Transverse colon (tissue), 4 donors: ENCODE measurements at regions not wholly inside any gene's neighbourhood (a gene's known extent, or its start where the extent isn't known, plus 50 kb on each side); places are given as distances from the start of the nearest gene placed in this dataset.

ENCODE experiments used
- DNase-seq: peaks from one replicate; pipeline ENCODE4 v3.0.0-alpha.2; 2019
- H3K27ac ChIP-seq, 4 donors: fragments of 200-600 bp; sonication (generic); 2 replicates each; pipeline ENCODE4 v1.5.1; 2016 to 2018; ENCODE audit warnings: inconsistent platforms in 4 of 4
- H3K27me3 ChIP-seq: fragments of 200-600 bp; sonication (generic); 2 replicates; pipeline ENCODE4 v1.5.1; 2017; ENCODE audit warnings: inconsistent platforms
- H3K36me3 ChIP-seq, 4 donors: fragments of 200-600 bp; sonication (generic); 2 replicates each; pipeline ENCODE4 v1.5.1; 2017 to 2019; ENCODE audit warnings: inconsistent platforms in 4 of 4
- H3K4me1 ChIP-seq, 4 donors: fragments of 200-600 bp; sonication (generic); 2 replicates each; pipeline ENCODE4 v1.5.1; 2017 to 2020; ENCODE audit warnings: inconsistent platforms in 4 of 4
- H3K4me3 ChIP-seq, 4 donors: fragments of 200-600 bp; sonication (generic); 1 replicate in 1 of 4; 2 replicates in 3 of 4; pipeline versions ENCODE4 v1.5.1 to v1.6.1; 2017 to 2019; ENCODE audit warnings: inconsistent platforms in 4 of 4
- H3K9me3 ChIP-seq, 2 donors: fragments of 200-600 bp; sonication (generic); 2 replicates each; pipeline ENCODE4 v1.5.1; 2017 to 2019; ENCODE audit warnings: inconsistent platforms in 2 of 2
- CTCF ChIP-seq, 5 experiments: fragments of 200-600 bp in 3 of 5; fragments of 450-650 bp in 2 of 5; sonication (generic) in 3 of 5; IDR thresholded peaks; 1 replicate in 2 of 5; 2 replicates in 3 of 5; pipeline ENCODE4 v1.5.1; 2016 to 2017; ENCODE audit warnings: antibody characterized with exemption in 5 of 5, inconsistent platforms in 3 of 5, mild to moderate bottlenecking in 2 of 5, moderate library complexity in 1 of 5
- EP300 ChIP-seq: sonication (generic); formaldehyde crosslinking; IDR thresholded peaks from one replicate; pipeline ENCODE4 v1.6.1; 2017; ENCODE audit warnings: antibody characterized with exemption, low read depth
- POLR2A ChIP-seq: fragments of 450-650 bp; IDR thresholded peaks from one replicate; pipeline ENCODE4 v1.6.1; 2016; ENCODE audit warnings: antibody characterized with exemption, mild to moderate bottlenecking, moderate library complexity
- POLR2AphosphoS5 ChIP-seq, 3 donors: sonication (generic); formaldehyde crosslinking; IDR thresholded peaks; one replicate each; pipeline ENCODE4 v1.6.1; 2016; ENCODE audit warnings: antibody characterized with exemption in 3 of 3
- WGBS, 2 donors: methylation state at CpG; one replicate each; pipeline ENCODE4 v1.1.5; 2018; ENCODE audit warnings: low coverage in 1 of 2; 5-methylcytosine and 5-hydroxymethylcytosine counted together
- in situ Hi-C, 4 donors: fragments of 200-750 bp; cut with MboI; loops; one replicate each; pipeline versions ENCODE4 v1.15.0 to v1.15.1; 2017; ENCODE audit warnings: low sequenced_read_pairs in 3 of 4, low pct_ligation_motif_present in 1 of 4, low pct_unique_long_range_greater_than_20kb in 1 of 4
- intact Hi-C: fragments of 100-400 bp; cut with DNase I; formaldehyde crosslinking; loops from one replicate; pipeline ENCODE4 v1.15.1; 2023; ENCODE audit warnings: low total_unique reads

DNA sequence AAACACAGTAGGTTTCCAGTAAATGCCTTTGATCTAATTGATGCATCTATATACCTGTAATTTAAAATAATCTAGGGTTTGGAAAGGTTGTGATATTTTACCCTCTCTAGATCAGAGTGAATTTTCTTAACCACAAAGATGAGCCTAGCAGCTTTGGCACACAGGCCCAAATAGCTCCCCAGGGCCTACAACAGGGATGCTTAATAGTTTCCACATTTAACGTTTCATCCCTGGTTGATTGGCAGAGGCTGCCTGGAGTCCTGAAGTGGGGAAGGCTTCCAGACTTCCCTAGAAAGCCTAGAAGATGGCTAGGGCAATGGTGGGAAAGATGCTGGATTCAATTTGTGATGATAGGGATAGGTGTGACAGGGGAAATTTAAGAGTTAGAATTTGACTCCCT lies 206.6 kb downstream of the NSG2 start:
- Histone ChIP-seq H3K27me3 (no peaks in the 10 kb centered on the region), H3K9me3 (no peaks in the 10 kb centered on the region), H3K4me3 (no peak overlapping the region), H3K4me1 (no peaks in the 10 kb centered on the region), H3K36me3 (no peaks in the 10 kb centered on the region), H3K27ac (no peak overlapping the region)
- 28 to 60% methylated on average over 1 of the region's 1 CpG for WGBS, 2 donors
- TF ChIP-seq CTCF (IDR thresholded peaks at IDR 0.05), result no peak
- TF ChIP-seq POLR2A, result no peak
- no peak for TF ChIP-seq EP300
- TF ChIP-seq POLR2AphosphoS5 (IDR thresholded peaks at IDR 0.05), result no peak
- DNase-seq, result no peak
- intact Hi-C loops, result no loop called here
- in situ Hi-C loops, result no loop called here

GRCh38 chr5:174259696-174260420 lies 214.4 kb downstream of the NSG2 start:
- no peak for TF ChIP-seq CTCF (IDR thresholded peaks at IDR 0.05)
- TF ChIP-seq POLR2AphosphoS5 (IDR thresholded peaks at IDR 0.05), result no peak
- TF ChIP-seq POLR2A, result no peak
- no peak for TF ChIP-seq EP300
- intact Hi-C loops (no loop called here), in situ Hi-C loops (no loop called here)
- no peak overlapping the region for H3K27ac ChIP-seq
- no peaks in the 10 kb centered on the region for H3K36me3 ChIP-seq
- H3K4me1 ChIP-seq, result no peaks in the 10 kb centered on the region
- no peak overlapping the region for H3K4me3 ChIP-seq
- no peaks in the 10 kb centered on the region for H3K9me3 ChIP-seq
- no peaks in the 10 kb centered on the region for H3K27me3 ChIP-seq
- DNase-seq, result no peak
- 34 to 77% methylated on average over 3 to 8 of the region's 8 CpGs for WGBS, 2 donors

- no peaks in the 10 kb centered on the region for H3K27me3 ChIP-seq
- WGBS, 2 donors, result 13 to 15% methylated on average over 1 of the region's 1 CpG
- H3K36me3 ChIP-seq, result no peaks in the 10 kb centered on the region
- H3K4me1 ChIP-seq, result no peaks in the 10 kb centered on the region
- intact Hi-C loops (no loop called here), in situ Hi-C loops (no loop called here)
- no peak for TF ChIP-seq POLR2A
- TF ChIP-seq CTCF (IDR thresholded peaks at IDR 0.05), result no peak
- no peak for TF ChIP-seq EP300
- no peak overlapping the region for H3K4me3 ChIP-seq
- DNase-seq, result peak; percentile 49
- H3K27ac ChIP-seq, result no peak overlapping the region
- no peaks in the 10 kb centered on the region for H3K9me3 ChIP-seq
Measured at GRCh38 chr5:174271316-174271715, 225.8 kb downstream of the NSG2 start.

DNA sequence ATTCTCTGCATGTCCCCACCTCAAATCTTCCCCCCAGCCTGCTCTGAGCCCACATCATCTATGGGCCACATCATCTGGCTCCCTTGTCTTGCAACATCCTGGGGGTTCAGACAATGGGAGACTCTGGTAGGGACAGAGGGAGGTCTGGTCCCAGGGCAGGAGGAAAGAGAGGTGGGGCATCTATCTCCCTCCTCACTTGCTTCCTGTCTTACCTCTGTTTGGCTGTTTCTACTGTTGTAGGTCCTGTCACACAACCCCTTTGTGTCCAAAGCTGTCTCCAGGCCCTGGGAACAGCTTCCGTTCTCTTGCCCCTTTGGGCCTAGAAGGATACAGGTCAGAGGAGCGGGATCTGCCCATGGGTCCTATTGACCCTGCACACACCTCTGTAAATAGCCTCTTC lies 227.2 kb downstream of the NSG2 start:
- in situ Hi-C loops (no loop called here), intact Hi-C loops (no loop called here)
- Histone ChIP-seq H3K27me3 (no peaks in the 10 kb centered on the region), H3K4me1 (no peaks in the 10 kb centered on the region), H3K27ac (peak overlapping the region in 1 of 4 donors; percentile 60), H3K9me3 (no peaks in the 10 kb centered on the region), H3K4me3 (no peak overlapping the region), H3K36me3 (no peaks in the 10 kb centered on the region)
- 84% methylated on average over 2 of the region's 2 CpGs; no CpG with 5 or more reads in 1 of the 2 donors for WGBS, 2 donors
- DNase-seq, result no peak
- TF ChIP-seq CTCF (IDR thresholded peaks at IDR 0.05) (no peak), EP300 (no peak), POLR2AphosphoS5 (IDR thresholded peaks at IDR 0.05) (no peak), POLR2A (no peak)
